Right cardiac atrium (tissue), 5 donors: ENCODE measurements at regions not wholly inside any gene's neighbourhood (a gene's known extent, or its start where the extent isn't known, plus 50 kb on each side); places are given as distances from the start of the nearest gene placed in this dataset.

Source experiments
- ATAC-seq, 2 donors: fragments of 200-7000 bp; cut with Tn5 transposase; one replicate each; pipeline versions ENCODE4 v1.8.0 to v1.9.1; 2020; ENCODE audit warnings: moderate library complexity in 2 of 2, mild to moderate bottlenecking in 1 of 2
- DNase-seq, 3 donors: peaks; one replicate each; pipeline ENCODE4 v3.0.0-alpha.2; 2020
- H3K27ac ChIP-seq: one replicate; pipeline ENCODE4 v1.5.1; 2013; ENCODE audit warnings: mild to moderate bottlenecking, low read length, control low read depth, moderate library complexity
- H3K27me3 ChIP-seq: one replicate; pipeline ENCODE4 v1.6.1; 2013; ENCODE audit not compliant: control insufficient read depth, insufficient read depth
- H3K4me1 ChIP-seq: one replicate; pipeline ENCODE4 v1.6.1; 2013; ENCODE audit warnings: low read length; ENCODE audit not compliant: control insufficient read depth, insufficient read depth
- H3K4me3 ChIP-seq: one replicate; pipeline ENCODE4 v1.5.1; 2013; ENCODE audit warnings: low read length, control low read depth
- H3K9me3 ChIP-seq: one replicate; pipeline ENCODE4 v1.6.1; 2013; ENCODE audit warnings: low read length; ENCODE audit not compliant: control insufficient read depth
- WGBS: extraction: QIAGEN DNeasy Blood & Tissue Kit; methylation state at CpG from one replicate; pipeline ENCODE4 v1.1.7; 2013; 5-methylcytosine and 5-hydroxymethylcytosine counted together
- intact Hi-C, 4 donors: fragments of 100-400 bp; cut with DNase I; formaldehyde crosslinking; loops; one replicate each; pipeline versions ENCODE4 v1.11.0 to v1.14.0; 2022 to 2023
- donor health status: healthy with polysubstance abuse.
- donor health status: DM: no; HTN: yes; CAD: no.
- donor health status: DM: no; HTN: no; CAD: no.
- donor health status: DM: no; HTN: yes; CAD: no; lungs with severe emphysema.
- donor health status: DM: yes; HTN: yes; CAD: no.

DNA sequence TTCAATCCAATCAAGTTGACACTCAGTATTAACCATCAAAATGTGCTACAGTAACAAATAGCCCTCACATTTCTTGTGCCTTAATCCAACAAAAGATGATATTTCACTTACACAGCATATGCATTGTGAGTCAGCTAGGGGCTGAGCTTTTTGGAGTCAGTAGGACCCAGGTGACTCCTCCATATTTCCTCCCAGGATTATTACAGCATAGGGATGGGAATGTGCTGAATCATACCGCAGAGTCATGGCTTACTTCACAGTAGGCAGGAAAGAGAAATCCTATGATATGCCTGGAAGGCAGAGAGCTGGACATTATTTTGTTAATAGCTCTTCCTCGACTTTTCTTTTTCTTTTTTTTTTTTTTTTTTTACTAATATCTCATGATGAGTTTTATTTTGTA, 153.3 kb downstream of the TMEM182 start:
- Histone ChIP-seq H3K27ac (no peak overlapping the region), H3K27me3 (no peaks in the 10 kb centered on the region), H3K9me3 (no peaks in the 10 kb centered on the region), H3K4me1 (no peaks in the 10 kb centered on the region), H3K4me3 (no peak overlapping the region)
- WGBS = 78% methylated on average over 2 of the region's 2 CpGs
- ATAC-seq (no peak), DNase-seq (no peak)
- intact Hi-C loops = no loop called here

DNA sequence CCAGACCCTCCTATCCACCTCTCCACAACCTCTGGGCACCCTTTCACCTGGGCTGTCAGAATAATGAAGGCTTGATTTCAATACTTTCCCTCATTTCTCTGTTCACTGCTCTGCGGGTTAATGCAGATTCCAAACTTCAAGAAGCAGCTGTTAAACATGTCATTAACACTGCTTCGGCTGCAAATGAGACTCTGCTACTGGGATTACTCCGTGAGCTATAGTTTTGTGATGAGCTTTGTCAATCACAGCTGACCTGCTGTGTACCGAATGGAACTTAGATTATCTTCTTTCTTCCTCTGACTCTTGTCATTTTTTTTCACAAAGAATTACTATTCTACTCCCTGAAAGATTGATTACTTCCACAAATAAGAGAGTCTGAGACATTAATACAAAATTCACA, 160.5 kb downstream of the TMEM182 start:
- H3K4me1 ChIP-seq = no peaks in the 10 kb centered on the region
- ATAC-seq = no peak
- H3K27me3 ChIP-seq = no peaks in the 10 kb centered on the region
- intact Hi-C loops = no loop called here
- no peak for DNase-seq
- no peaks in the 10 kb centered on the region for H3K9me3 ChIP-seq
- H3K4me3 ChIP-seq = no peak overlapping the region
- H3K27ac ChIP-seq = no peak overlapping the region
- 42% methylated on average over 4 of the region's 4 CpGs for WGBS

DNA sequence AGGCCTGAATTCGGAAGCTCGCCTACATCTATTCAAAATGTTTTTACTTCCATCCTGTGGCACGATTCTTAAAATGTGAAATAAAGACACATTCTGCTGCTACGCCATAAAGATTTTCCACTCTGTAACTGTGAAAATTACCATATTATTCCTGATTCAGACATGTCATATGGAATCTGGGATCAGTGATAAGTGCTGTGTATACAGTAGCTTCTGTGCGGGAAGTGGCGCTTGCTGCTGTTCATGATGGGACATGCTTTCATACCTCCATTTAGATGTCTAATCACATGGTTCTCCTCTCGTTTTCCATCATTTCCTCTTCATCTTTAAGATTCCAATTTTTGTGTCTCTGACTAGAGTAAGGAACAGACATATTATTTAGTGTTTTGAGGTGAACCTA, 163.2 kb downstream of the TMEM182 start:
- Histone ChIP-seq H3K27ac (no peak overlapping the region), H3K9me3 (no peaks in the 10 kb centered on the region), H3K4me1 (no peaks in the 10 kb centered on the region), H3K4me3 (no peak overlapping the region), H3K27me3 (no peaks in the 10 kb centered on the region)
- DNase-seq (no peak), ATAC-seq (no peak)
- intact Hi-C loops = no loop called here
- 86% methylated on average over 7 of the region's 7 CpGs for WGBS

DNA sequence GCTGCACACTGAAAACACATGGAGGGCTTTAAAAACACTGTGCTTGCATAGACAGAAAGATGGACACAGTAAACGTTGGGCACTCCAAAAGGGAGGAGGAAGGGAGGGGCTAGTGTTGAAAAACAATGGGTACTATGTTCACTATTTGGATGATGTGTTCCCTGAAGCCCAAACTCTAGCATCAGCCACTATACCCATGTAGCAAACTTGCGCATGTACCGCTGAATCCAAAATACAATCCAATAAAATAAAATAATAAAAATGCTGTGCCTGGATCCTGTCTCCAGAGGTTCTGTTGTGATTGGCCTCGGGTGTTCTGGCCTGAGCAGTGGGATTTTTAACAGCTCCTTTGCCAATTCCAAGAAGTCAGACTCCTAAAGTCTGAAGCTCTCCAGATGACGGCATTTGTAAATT, 166.0 kb downstream of the TMEM182 start:
- 59% methylated on average over 5 of the region's 5 CpGs for WGBS

DNA sequence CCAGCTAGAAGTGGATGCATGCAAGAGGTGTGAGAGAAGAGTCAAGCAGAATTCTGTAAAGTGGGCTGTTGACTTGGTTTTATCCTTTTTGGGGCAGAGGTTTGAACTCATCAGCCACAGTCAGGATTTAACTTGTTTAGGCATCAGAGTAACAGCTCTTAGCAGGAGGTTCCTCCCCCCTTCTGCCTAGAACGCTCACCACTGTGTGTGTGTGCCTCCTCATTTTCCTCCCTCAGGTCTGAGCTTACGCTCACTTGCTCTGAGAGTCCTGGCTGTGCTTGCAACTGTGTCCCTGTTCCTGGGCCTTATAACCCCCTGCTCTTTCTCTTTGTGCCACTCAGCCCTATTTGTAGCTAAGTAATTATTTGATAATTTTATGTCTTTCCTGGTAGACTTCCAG, 167.9 kb downstream of the TMEM182 start:
- H3K27ac ChIP-seq = no peak overlapping the region
- no peak for DNase-seq
- H3K4me3 ChIP-seq = no peak overlapping the region
- WGBS = 61% methylated on average over 2 of the region's 2 CpGs
- no peaks in the 10 kb centered on the region for H3K4me1 ChIP-seq
- no peak for ATAC-seq
- no peaks in the 10 kb centered on the region for H3K27me3 ChIP-seq
- intact Hi-C loops = no loop called here
- H3K9me3 ChIP-seq = no peaks in the 10 kb centered on the region

More for the DNA sequence above, 166.0 kb downstream of the TMEM182 start:
- Histone ChIP-seq H3K4me3 (no peak overlapping the region), H3K27ac (no peak overlapping the region), H3K27me3 (no peaks in the 10 kb centered on the region), H3K4me1 (no peaks in the 10 kb centered on the region), H3K9me3 (no peaks in the 10 kb centered on the region)
- intact Hi-C loops = no loop called here
- ATAC-seq (peak; percentile 19 to 40), DNase-seq (no peak)

DNA sequence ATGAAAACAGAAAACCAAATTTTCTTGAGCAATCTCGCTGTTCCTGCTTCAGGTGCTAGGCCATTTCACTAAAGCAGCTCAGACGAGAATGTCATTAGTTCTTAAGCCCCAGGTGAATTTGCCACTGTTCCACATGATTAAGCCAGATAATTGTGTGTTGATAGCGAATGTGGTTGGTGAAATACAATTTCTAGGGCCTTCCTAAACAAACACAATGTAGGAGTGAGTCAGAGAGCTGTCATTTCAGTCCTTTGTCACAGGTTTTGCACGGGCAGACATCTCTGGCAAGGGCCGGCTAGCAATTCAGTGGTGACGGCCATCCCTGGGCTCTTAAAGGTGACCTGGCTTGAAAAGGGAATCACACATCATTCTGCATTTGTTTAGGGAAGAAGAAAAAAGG, 170.7 kb downstream of the TMEM182 start:
- Histone ChIP-seq H3K27ac (no peak overlapping the region), H3K4me3 (no peak overlapping the region), H3K9me3 (no peaks in the 10 kb centered on the region), H3K4me1 (no peaks in the 10 kb centered on the region), H3K27me3 (no peaks in the 10 kb centered on the region)
- no peak for DNase-seq
- ATAC-seq = no peak
- WGBS = 64% methylated on average over 6 of the region's 6 CpGs
- intact Hi-C loops = no loop called here

DNA sequence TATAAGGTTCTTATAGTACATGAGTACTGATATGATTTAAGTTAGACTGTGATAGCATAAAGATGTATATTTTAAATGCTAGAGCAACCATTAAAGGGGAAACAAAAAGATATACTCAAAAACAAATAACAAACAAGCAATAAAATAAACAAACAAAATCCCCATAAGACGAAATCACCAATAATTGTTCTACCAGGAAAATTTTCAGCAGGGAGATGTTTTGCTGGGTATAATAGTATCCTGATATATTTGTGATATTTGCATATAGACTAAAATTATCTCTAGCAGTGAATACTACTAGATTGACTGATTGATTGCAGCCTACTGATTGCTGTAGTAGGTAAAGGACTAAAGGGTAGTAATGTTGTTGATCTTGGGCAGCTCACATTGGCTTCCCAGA, 177.4 kb downstream of the TMEM182 start:
- 0% methylated on average over 1 of the region's 1 CpG for WGBS
- Histone ChIP-seq H3K4me3 (no peak overlapping the region), H3K27me3 (no peaks in the 10 kb centered on the region)

DNA sequence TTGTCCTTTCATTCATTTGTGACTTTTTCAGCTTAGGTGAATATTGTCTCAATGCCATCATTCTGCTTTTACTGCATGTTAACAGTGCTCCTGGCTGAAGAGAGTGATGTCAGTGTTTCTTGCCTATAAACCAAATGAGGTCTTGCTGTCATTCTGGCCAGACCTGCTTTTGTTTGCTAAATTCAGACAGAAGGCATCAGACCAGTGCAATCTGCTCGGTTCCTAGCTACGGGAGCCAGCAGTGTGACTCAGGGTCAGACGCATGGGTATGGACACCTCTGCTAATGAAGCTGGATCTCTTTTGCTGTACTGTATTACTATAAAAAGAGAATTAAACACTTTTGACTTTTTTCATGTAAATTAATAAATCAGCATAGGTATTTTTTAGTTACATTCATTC, 178.9 kb downstream of the TMEM182 start:
- intact Hi-C loops = no loop called here
- ATAC-seq = no peak

More for the DNA sequence above, 177.4 kb downstream of the TMEM182 start:
- H3K9me3 ChIP-seq = no peaks in the 10 kb centered on the region
- H3K4me1 ChIP-seq = no peaks in the 10 kb centered on the region
- intact Hi-C loops = no loop called here
- no peak for ATAC-seq
- DNase-seq = no peak
- H3K27ac ChIP-seq = no peak overlapping the region

DNA sequence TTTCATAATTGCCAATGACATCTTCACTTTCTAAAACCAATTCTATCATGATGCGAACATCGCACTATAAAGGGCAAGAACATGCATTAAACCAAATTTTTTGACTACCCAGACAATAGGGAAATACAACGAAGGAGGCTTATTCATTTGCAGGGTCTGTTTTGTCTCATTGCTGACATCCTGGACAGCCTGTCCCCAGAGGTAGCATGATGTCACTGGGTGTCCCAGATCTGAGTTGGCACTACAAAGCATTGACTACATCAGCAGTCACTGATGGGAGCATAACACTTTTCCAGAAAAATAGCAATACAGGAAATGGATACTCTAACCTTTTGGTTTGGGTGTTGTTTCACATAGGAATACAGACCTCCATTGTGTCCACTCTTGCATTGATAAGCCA, 180.3 kb downstream of the TMEM182 start:
- WGBS = 74% methylated on average over 3 of the region's 3 CpGs
- DNase-seq (no peak), ATAC-seq (no peak)
- Histone ChIP-seq H3K9me3 (no peaks in the 10 kb centered on the region), H3K27ac (no peak overlapping the region), H3K4me1 (no peaks in the 10 kb centered on the region), H3K4me3 (no peak overlapping the region), H3K27me3 (no peaks in the 10 kb centered on the region)
- intact Hi-C loops = no loop called here

More for the DNA sequence above, 178.9 kb downstream of the TMEM182 start:
- 85% methylated on average over 3 of the region's 3 CpGs for WGBS
- no peak overlapping the region for H3K27ac ChIP-seq
- DNase-seq = no peak
- no peaks in the 10 kb centered on the region for H3K9me3 ChIP-seq
- H3K4me3 ChIP-seq = no peak overlapping the region
- H3K27me3 ChIP-seq = no peaks in the 10 kb centered on the region
- H3K4me1 ChIP-seq = no peaks in the 10 kb centered on the region

DNA sequence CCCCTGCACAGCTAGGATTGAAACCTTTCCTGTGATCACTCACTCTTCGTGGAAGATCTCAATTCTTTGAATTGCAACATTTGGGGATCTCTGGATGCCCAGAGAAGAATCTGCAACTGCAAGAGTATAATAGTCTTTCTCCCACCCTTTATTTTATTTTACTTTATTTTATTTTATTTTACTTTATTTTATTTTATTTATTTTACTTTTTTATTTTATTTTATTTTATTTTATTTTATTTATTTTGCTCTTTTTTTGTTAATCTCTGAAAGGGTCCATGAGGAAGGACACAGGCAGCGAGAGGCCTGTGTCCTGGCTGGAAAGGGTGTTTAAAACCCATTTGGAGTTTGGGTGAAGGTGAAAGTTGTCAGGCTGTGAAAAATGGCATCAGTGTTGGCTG, 181.4 kb downstream of the TMEM182 start:
- intact Hi-C loops = no loop called here
- H3K4me1 ChIP-seq = no peaks in the 10 kb centered on the region
- no peaks in the 10 kb centered on the region for H3K9me3 ChIP-seq
- no peaks in the 10 kb centered on the region for H3K27me3 ChIP-seq
- H3K4me3 ChIP-seq = no peak overlapping the region
- DNase-seq (no peak), ATAC-seq (no peak)
- WGBS = 78% methylated on average over 2 of the region's 2 CpGs
- no peak overlapping the region for H3K27ac ChIP-seq

DNA sequence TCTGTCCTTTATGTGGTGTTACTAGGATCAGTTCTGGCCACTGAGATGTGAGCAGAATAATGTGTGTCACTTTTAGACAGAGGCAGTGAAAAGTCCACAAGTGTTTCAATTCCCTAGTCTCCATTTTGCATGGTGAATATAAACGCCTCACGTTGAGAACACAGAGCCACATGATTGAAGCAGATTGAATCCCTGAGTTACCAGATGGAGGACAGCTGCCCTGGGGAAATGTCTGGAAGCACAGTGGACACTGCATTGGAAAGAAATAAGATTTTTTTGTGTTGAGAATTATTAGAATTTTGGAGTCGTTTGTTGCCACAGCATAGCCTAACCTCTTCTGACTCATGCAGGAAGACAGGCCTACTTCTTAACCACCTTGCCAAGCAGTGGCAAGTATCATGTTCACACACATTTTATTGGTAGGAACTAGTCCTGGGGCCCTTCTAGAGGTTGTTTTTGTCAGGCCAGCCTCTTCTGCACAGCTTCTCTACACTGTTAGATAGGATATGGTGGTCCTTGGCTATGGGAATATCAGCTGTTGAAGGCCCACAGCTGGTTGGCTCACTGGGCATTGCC, 188.6 kb downstream of the TMEM182 start:
- DNase-seq (no peak), ATAC-seq (no peak)
- intact Hi-C loops = no loop called here
- no peaks in the 10 kb centered on the region for H3K9me3 ChIP-seq
- H3K27ac ChIP-seq = no peak overlapping the region
- 50% methylated on average over 3 of the region's 3 CpGs for WGBS
- H3K4me3 ChIP-seq = no peak overlapping the region
- H3K27me3 ChIP-seq = no peaks in the 10 kb centered on the region
- H3K4me1 ChIP-seq = no peaks in the 10 kb centered on the region

DNA sequence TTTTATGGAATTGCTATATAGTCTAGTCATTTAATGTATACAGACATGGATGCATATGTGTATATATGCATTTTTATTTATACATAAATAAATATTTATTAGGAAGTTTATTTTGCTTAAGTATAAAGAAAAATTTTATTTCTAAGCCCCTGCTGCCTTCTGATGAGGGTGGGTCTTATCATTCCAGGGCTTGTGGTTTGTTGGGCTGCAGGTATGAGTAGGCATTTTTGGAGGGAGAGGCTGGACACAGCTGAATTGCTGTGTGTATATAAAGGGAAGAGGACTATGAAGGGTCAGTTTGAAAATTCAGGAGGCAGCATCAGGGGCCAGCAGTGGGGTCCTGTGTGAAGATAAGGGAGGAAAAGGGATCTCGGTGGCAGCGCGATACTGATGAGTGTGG, 189.4 kb downstream of the TMEM182 start:
- WGBS = 50% methylated on average over 3 of the region's 3 CpGs
- intact Hi-C loops = no loop called here

More for the DNA sequence above, 189.4 kb downstream of the TMEM182 start:
- ATAC-seq (no peak), DNase-seq (no peak)
- Histone ChIP-seq H3K9me3 (no peaks in the 10 kb centered on the region), H3K4me3 (no peak overlapping the region), H3K27ac (no peak overlapping the region), H3K4me1 (no peaks in the 10 kb centered on the region), H3K27me3 (no peaks in the 10 kb centered on the region)
